GM12873 (cell line): ENCODE measurements at regions not wholly inside any gene's neighbourhood (a gene's known extent, or its start where the extent isn't known, plus 50 kb on each side); places are given as distances from the start of the nearest gene placed in this dataset.

ENCODE experiments used
- TF ChIP-seq, protein P1 (sequence below): IDR thresholded peaks from 2 replicates; pipeline ENCODE4 v1.5.1; 2012; ENCODE audit warnings: low read depth, mild to moderate bottlenecking, moderate library complexity, low read length, control low read depth; ENCODE audit not compliant: insufficient read depth; ENCODE audit errors: missing control alignments

DNA sequence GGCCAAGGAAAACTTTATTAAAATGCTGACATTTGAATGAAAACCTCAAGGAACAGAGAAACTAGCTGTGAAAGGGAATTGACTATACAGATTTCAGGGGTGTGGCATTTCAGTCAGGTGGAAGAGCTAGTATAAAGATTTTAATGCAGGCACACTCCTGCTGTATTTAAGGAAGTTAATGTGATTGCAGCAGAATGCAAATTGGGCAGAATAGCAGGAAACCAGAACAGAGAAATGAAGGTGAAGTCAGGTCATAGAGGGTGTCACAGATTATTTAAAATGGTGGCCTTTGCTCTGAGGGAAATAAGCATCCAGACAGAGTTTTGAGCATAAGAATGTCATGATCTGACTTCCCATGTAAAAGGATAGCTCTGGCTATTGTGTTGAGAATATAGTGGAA lies 898.1 kb upstream of the WWC1 start:
- TF ChIP-seq, protein P1, sequence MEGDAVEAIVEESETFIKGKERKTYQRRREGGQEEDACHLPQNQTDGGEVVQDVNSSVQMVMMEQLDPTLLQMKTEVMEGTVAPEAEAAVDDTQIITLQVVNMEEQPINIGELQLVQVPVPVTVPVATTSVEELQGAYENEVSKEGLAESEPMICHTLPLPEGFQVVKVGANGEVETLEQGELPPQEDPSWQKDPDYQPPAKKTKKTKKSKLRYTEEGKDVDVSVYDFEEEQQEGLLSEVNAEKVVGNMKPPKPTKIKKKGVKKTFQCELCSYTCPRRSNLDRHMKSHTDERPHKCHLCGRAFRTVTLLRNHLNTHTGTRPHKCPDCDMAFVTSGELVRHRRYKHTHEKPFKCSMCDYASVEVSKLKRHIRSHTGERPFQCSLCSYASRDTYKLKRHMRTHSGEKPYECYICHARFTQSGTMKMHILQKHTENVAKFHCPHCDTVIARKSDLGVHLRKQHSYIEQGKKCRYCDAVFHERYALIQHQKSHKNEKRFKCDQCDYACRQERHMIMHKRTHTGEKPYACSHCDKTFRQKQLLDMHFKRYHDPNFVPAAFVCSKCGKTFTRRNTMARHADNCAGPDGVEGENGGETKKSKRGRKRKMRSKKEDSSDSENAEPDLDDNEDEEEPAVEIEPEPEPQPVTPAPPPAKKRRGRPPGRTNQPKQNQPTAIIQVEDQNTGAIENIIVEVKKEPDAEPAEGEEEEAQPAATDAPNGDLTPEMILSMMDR: no peak

DNA sequence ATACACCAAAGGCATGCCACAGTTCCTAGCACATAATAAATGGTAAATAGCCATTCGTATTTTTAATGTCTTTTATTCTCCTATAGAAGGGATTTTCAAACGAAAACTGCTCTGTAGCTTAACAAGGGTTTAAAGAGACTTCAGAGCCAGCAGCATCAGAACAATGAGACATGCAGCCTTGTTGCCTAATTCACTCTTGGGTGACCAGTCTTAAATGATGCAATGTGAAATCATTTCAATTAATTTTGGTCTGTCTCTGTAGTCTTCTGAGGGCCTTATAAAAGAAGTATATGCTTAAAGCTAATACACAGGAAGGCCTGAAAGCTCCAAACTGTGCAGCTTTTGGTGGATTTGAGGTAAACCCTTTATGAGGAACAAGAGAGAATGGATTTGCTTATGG lies 888.8 kb upstream of the WWC1 start:
- TF ChIP-seq, protein P1: no peak

DNA sequence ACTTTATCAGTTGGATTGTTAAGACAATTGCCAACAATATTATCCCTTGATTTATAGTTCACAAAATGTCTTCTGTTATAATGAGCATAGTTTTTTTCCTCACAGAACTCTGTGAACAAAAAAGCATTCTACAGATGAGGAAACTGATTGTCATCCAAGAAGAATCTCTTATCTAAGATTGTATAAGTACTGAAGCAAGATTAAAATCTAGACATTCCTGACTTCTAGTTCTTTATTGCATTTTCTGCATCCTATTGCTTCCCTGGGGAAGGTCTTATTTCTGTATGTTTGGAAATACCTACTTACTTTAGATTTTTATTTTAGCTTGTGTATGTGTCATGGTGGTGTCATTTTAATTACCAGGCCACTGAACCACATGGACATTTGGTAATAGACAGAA lies 884.9 kb upstream of the WWC1 start:
- TF ChIP-seq, protein P1: no peak

DNA sequence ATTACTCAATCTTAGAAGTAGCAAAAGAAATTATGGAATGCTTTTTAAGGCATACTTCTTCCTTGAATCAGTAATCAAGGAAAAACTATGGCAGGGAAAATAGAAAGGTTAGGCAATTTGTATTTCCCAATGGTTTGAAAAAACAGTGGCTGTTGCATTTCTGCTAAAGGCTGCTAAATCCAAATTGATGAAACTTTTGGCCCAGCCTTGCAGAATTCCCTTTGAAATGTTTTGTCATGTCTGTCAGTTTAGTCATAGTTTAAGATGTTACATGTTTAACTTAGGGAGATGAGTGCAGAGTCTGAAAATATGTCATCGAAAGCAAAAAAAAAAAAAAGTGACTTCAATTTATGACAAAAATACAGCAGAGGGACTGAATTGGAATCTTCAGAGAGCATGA lies 878.9 kb upstream of the WWC1 start:
- TF ChIP-seq, protein P1: no peak

DNA sequence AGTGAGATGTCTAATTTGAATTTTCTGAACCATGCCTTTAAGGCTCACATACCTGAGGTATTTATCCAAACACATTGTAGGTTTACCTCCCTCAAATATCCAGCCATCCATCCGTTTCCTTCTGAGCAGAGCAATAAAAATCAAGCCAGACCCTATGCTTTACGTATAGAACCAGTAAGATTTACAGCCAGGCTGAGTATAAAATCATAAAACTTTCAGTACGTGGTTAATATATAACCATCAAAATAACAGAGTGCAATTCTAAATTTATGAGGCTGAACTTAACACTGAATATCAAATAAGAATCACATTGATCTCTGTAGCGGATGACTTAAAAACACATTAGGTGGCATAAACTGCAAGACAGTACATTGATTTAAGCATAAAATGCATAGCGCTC lies 877.9 kb upstream of the WWC1 start:
- TF ChIP-seq, protein P1: no peak

DNA sequence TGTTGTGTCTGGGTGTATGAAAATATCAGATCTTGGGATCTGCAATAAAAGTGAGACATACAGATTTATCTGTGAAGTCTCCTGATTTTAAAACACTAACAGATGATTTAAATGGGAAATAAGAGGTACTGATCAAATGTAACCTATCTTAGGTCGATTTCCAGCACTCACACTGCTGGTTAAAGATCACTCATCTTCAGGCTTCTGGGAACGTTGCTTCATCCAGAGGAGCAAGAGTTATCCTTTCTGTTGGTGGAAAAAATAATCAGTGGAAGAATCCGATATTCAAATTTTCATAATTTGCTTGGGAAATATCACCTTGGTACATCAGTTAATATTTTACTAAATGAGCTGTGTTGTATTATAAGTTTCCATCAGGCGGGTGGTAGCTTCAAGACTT lies 876.8 kb upstream of the WWC1 start:
- TF ChIP-seq, protein P1: no peak

DNA sequence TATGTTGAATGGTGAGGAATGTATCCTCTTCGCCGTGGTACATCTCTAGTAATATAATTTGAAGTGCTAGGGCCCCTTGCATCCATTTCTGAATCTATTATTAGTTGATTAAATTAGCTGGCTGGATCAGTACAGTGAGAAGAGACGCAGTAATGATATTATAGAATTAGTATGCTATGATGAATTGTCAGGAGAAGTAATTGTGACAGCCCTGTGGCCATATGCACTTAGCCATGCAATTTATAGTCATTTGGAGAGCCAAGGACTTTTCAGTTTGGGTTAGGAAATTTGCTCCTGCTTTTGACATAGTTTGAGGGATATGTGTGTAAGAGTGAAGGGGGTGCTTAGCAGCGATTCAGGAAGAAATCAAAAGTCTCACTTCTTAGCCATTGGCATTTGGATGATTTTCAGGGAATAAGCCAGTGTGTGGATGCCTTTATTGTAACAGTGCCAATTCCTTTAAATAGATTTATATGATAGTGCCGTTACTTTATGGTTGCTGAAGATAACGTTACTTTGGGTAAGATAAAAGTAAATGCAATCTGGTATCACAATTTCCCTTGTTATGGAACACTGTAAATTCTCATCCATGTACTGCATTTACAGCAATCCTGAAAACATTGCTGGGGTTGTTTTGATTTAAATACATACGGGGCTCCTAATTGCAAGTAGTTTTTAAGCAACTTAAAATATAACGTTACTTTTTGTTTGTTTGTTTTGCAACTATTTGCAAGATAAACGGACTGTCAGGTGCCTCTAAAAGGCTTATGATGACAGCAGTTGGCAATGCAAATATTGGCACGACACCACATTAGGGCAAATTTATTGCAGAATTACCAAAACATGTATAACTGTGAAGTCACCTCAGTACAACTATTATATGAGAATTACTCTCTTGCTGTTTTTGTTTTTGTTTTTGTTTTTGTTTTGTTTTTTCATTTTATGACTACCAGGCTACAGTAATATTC lies 875.4 kb upstream of the WWC1 start:
- TF ChIP-seq, protein P1: no peak
